CD4-positive, alpha-beta T cell treated with Interleukin-10 for 1 hour (primary cell): ENCODE measurements at regions not wholly inside any gene's neighbourhood (a gene's known extent, or its start where the extent isn't known, plus 50 kb on each side); places are given as distances from the start of the nearest gene placed in this dataset.
"Not testable (repeated sequence)": the region's sequence is repeated elsewhere in the genome, so short reads cannot be mapped to it uniquely, and the experiment has no call there.

Experiments used
- DNase-seq: peaks from one replicate; pipeline ENCODE4 v3.0.0-alpha.2; 2020

- no peak for DNase-seq
Observed at GRCh38 chrX:104513162-104513561, 52.8 kb upstream of the IL1RAPL2 start.

- DNase-seq: no peak
Observed at GRCh38 chrX:104510801-104511200, 55.2 kb upstream of the IL1RAPL2 start.

GRCh38 chrX:104502460-104502859 is 63.5 kb upstream of the IL1RAPL2 start:
- no peak for DNase-seq

- DNase-seq: no peak
Observed at GRCh38 chrX:104488811-104489210, 77.2 kb upstream of the IL1RAPL2 start.

- no peak for DNase-seq
Observed at GRCh38 chrX:104486691-104487090, 79.3 kb upstream of the IL1RAPL2 start.

- DNase-seq: no peak
Observed at GRCh38 chrX:104482757-104483156, 83.2 kb upstream of the IL1RAPL2 start.

- DNase-seq: no peak
Observed at GRCh38 chrX:104469771-104470170, 96.2 kb upstream of the IL1RAPL2 start.

- no peak for DNase-seq
Observed at GRCh38 chrX:104459796-104460195, 106.2 kb upstream of the IL1RAPL2 start.

- DNase-seq: not testable (repeated sequence)
Observed at GRCh38 chrX:104457130-104457529, 108.9 kb upstream of the IL1RAPL2 start.

GRCh38 chrX:104450316-104450715 is 115.7 kb upstream of the IL1RAPL2 start:
- no peak for DNase-seq

GRCh38 chrX:104445591-104445990 is 120.4 kb upstream of the IL1RAPL2 start:
- DNase-seq: no peak

- no peak for DNase-seq
Observed at GRCh38 chrX:104435249-104435648, 130.8 kb upstream of the IL1RAPL2 start.

- DNase-seq: no peak
Observed at GRCh38 chrX:104432321-104432720, 133.7 kb upstream of the IL1RAPL2 start.

- DNase-seq: no peak
Observed at GRCh38 chrX:104430742-104431119, 135.3 kb upstream of the IL1RAPL2 start.

- DNase-seq: no peak
Observed at GRCh38 chrX:104430072-104430741, 135.8 kb upstream of the IL1RAPL2 start.

- DNase-seq: no peak
Observed at GRCh38 chrX:104428231-104428630, 137.8 kb upstream of the IL1RAPL2 start.

GRCh38 chrX:104427693-104428092 is 138.3 kb upstream of the IL1RAPL2 start:
- no peak for DNase-seq

GRCh38 chrX:104427073-104427472 is 138.9 kb upstream of the IL1RAPL2 start:
- DNase-seq: no peak

- DNase-seq: no peak
Observed at GRCh38 chrX:104420907-104421306, 145.1 kb upstream of the IL1RAPL2 start.

GRCh38 chrX:104419926-104420325 is 146.1 kb upstream of the IL1RAPL2 start:
- DNase-seq: no peak

- DNase-seq: no peak
Observed at GRCh38 chrX:104419211-104419610, 146.8 kb upstream of the IL1RAPL2 start.

GRCh38 chrX:104411800-104412199 is 154.2 kb upstream of the IL1RAPL2 start:
- DNase-seq: no peak

GRCh38 chrX:104400387-104400786 is 145.7 kb upstream of the ESX1 start:
- DNase-seq: no peak

GRCh38 chrX:104392350-104392749 is 137.6 kb upstream of the ESX1 start:
- DNase-seq: no peak

GRCh38 chrX:104391906-104392305 is 137.2 kb upstream of the ESX1 start:
- no peak for DNase-seq
